ENCODE measurements at regions not wholly inside any gene's neighbourhood (a gene's known extent, or its start where the extent isn't known, plus 50 kb on each side); places are given as distances from the start of the nearest gene placed in this dataset.

DNA sequence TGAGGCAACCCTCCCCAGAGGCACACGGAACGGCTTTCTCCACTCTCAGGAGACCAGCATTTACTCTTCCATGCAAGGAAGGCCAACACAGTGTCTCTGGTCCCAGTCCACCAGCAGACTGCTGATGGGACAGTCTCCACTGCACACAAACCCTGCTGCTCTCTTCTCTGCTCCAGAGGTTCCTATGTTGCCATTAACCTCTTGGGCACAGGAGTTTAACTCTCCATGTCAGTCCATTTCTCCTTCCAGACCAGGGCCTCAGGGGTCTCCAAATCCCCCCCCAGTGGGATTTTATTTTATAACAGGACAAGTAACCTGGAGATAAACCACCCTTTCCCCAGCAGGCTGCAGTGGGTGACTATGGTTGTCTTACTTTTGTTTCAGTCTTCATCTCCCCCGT lies 452.5 kb downstream of the GADD45G start:
- TF ChIP-seq POLR2AphosphoS5 (IDR thresholded peaks at IDR 0.05) (no peak), POLR2A (IDR thresholded peaks at IDR 0.05) (no peak)

Data from breast epithelium (tissue), 3 donors.